ENCODE measurements at regions not wholly inside any gene's neighbourhood (a gene's known extent, or its start where the extent isn't known, plus 50 kb on each side); places are given as distances from the start of the nearest gene placed in this dataset.

- TF ChIP-seq CTCF (conservative IDR thresholded peaks at IDR 0.05) (no peak), EZH2 (IDR thresholded peaks at IDR 0.05; ENCODE audit: low read depth) (no peak)
These were observed 73.2 kb upstream of the KLF6 start for GRCh38 chr10:3858051-3858845.
